Nephron progenitor cell (in vitro differentiated cells): ENCODE measurements at regions not wholly inside any gene's neighbourhood (a gene's known extent, or its start where the extent isn't known, plus 50 kb on each side); places are given as distances from the start of the nearest gene placed in this dataset.

ENCODE experiments used
- DNase-seq: peaks from one replicate; pipeline ENCODE4 v3.0.0; 2021
- H3K27ac Mint-ChIP-seq: 2 replicates; pipeline ENCODE4 v1.8.0; 2021; ENCODE audit warnings: mild to moderate bottlenecking, moderate library complexity, mixed read lengths
- H3K27me3 Mint-ChIP-seq: 2 replicates; pipeline ENCODE4 v1.8.0; 2021; ENCODE audit warnings: mild to moderate bottlenecking, low read depth, mixed read lengths; ENCODE audit not compliant: poor library complexity
- H3K36me3 Mint-ChIP-seq: 2 replicates; pipeline ENCODE4 v1.8.0; 2021; ENCODE audit warnings: low read depth, mixed read lengths
- H3K4me1 Mint-ChIP-seq: 2 replicates; pipeline ENCODE4 v1.8.0; 2021; ENCODE audit warnings: mixed read lengths
- H3K4me3 Mint-ChIP-seq: 2 replicates; pipeline ENCODE4 v1.8.0; 2021; ENCODE audit warnings: mild to moderate bottlenecking, moderate library complexity, mixed read lengths
- H3K9me3 Mint-ChIP-seq: 2 replicates; pipeline ENCODE4 v1.8.0; 2021; ENCODE audit warnings: mild to moderate bottlenecking, moderate library complexity, mixed read lengths
- CTCF ChIP-seq: fragments of 200-600 bp; sonication (generic); IDR thresholded peaks from 2 replicates; pipeline ENCODE4 v1.5.0; 2021; ENCODE audit warnings: antibody characterized with exemption

DNA sequence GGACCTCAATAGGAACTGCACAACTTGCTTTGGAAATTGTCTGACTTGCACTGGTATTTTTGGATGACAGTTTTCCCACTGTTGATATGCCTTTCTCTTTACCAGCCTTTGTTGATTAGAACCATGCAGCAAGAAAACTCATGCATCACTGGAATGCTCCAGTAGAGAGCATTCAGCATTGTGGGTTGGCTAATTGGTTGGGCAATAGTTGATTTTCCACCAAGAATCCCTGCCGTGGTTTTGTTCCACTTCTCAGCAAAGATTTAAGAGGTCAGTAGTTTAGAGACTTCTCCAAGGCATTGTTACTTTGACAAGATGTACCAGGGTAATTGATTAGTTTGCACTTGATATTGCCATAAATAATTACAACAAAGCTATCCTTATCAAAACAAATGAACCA lies 260.0 kb downstream of the DHX35 start:
- no peak for TF ChIP-seq CTCF
- no peaks in the 10 kb centered on the region for H3K4me1 Mint-ChIP-seq
- DNase-seq: no peak
- H3K27ac Mint-ChIP-seq: no peak overlapping the region
- H3K9me3 Mint-ChIP-seq: no peaks in the 10 kb centered on the region
- no peak overlapping the region for H3K4me3 Mint-ChIP-seq
- peaks cover 64% of the 10 kb centered on the region for H3K27me3 Mint-ChIP-seq
- no peaks in the 10 kb centered on the region for H3K36me3 Mint-ChIP-seq

DNA sequence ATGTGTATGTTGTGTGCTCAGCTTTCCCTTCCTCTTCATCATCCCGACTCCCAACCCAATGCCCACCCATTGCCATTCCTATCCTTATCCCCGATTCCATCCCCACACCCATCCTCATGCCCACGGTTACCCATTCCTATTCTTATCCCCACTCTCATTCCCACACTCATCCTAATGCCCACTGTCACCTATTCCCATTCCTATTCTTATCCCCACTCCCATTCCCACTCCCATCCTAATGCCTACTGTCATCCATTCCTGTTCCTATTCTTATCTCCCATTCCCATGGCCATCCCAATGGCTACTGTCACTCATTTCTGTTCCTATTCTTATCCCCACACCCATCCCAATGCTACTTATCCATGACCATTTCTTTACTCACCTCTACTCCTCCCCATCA lies 254.1 kb downstream of the DHX35 start:
- TF ChIP-seq CTCF: no peak
- H3K27ac Mint-ChIP-seq: no peak overlapping the region
- peaks cover 8% of the 10 kb centered on the region for H3K4me1 Mint-ChIP-seq

DNA sequence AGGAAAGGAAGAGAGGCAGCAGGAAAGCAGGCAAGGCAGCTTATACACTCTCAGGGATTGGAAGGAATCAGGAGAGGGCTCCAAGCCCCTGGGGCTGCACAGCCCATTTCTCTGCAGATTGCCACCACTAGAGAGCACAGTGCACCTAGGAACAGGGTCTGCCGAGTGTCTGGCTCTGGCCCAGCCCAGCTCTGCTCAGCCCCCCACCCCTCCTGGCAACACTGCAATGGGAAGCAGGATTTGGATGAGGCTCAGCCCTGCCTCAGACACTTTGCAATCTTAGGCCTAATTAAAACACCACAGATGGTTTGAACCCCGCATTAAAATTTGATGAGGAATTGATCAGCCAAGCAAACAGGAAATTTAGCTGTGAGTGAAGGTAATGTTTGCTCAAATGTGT lies 252.7 kb downstream of the DHX35 start:
- H3K27me3 Mint-ChIP-seq: peaks cover 59% of the 10 kb centered on the region
- H3K4me3 Mint-ChIP-seq: no peak overlapping the region
- TF ChIP-seq CTCF: no peak
- no peak overlapping the region for H3K27ac Mint-ChIP-seq
- H3K36me3 Mint-ChIP-seq: no peaks in the 10 kb centered on the region
- peaks cover 22% of the 10 kb centered on the region for H3K4me1 Mint-ChIP-seq
- H3K9me3 Mint-ChIP-seq: no peaks in the 10 kb centered on the region
- DNase-seq: no peak

More for the DNA sequence above, 254.1 kb downstream of the DHX35 start:
- DNase-seq: no peak
- Mint-ChIP-seq H3K27me3 (peaks cover 72% of the 10 kb centered on the region), H3K4me3 (no peak overlapping the region), H3K9me3 (no peaks in the 10 kb centered on the region), H3K36me3 (no peaks in the 10 kb centered on the region)

DNA sequence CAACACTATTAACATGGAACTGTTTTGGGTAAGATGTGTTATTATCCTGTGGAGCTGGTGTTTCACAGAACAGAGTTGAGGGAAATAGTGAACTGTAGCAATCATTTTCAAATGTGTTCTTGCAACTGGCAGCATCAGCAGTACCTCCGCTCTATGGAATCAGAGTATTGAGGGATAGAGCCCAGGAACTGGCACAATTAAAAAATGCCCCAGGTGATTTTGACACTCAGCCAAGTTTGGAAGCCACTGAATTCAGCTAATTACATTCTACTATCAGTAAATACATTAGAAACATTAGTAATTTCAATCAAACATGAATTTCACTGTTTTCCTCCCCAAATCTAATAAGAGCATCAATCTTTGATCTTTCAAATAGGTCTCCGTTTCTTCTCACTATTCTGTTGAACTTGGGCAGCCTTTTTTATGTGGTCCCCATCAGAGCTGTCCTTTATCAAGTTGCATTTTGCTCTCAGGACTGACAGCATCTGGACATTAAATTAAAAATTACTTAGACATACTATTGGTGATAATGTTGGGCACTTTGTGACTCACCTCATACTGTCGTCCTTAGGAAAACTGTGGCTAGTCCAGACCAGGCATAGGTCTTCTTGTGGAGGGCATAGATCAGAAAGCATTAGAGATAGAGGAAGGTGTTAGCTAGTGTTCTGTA lies 251.5 kb downstream of the DHX35 start:
- DNase-seq: no peak
- Mint-ChIP-seq H3K27ac (no peak overlapping the region), H3K27me3 (peaks cover 52% of the 10 kb centered on the region), H3K9me3 (no peaks in the 10 kb centered on the region), H3K4me3 (no peak overlapping the region), H3K4me1 (peaks cover 24% of the 10 kb centered on the region), H3K36me3 (no peaks in the 10 kb centered on the region)
- TF ChIP-seq CTCF: no peak

GRCh38 chr20:39211060-39211748 lies 249.1 kb downstream of the DHX35 start:
- TF ChIP-seq CTCF: no peak
- Mint-ChIP-seq H3K27ac (no peak overlapping the region), H3K4me1 (peaks cover 28% of the 10 kb centered on the region), H3K27me3 (peaks cover 52% of the 10 kb centered on the region), H3K36me3 (no peaks in the 10 kb centered on the region), H3K9me3 (peaks cover 4% of the 10 kb centered on the region), H3K4me3 (no peak overlapping the region)
- no peak for DNase-seq
